H9 (cell line): ENCODE measurements at regions not wholly inside any gene's neighbourhood (a gene's known extent, or its start where the extent isn't known, plus 50 kb on each side); places are given as distances from the start of the nearest gene placed in this dataset.

Source experiments
- DNase-seq: peaks from one replicate; pipeline ENCODE4 v3.0.0-alpha.2; 2017
- H2AFZ ChIP-seq: one replicate; pipeline ENCODE4 v1.6.1; 2013; ENCODE audit warnings: mild to moderate bottlenecking, low read length, control low read depth, moderate library complexity
- H2AK5ac ChIP-seq: 2 replicates; pipeline ENCODE4 v1.6.1; 2013; ENCODE audit warnings: low read length, control low read depth, mixed read lengths; ENCODE audit not compliant: insufficient read length
- H2BK120ac ChIP-seq: one replicate; pipeline ENCODE4 v1.6.1; 2013; ENCODE audit warnings: low read depth, mild to moderate bottlenecking, low read length, control low read depth, inconsistent platforms; ENCODE audit not compliant: poor library complexity, severe bottlenecking
- H2BK12ac ChIP-seq: 2 replicates; pipeline ENCODE4 v1.6.1; 2013; ENCODE audit warnings: low read length, control low read depth, mixed read lengths, low read depth; ENCODE audit not compliant: insufficient read length
- H2BK15ac ChIP-seq: 2 replicates; pipeline ENCODE4 v1.6.1; 2013; ENCODE audit warnings: low read depth, low read length, control low read depth
- H2BK20ac ChIP-seq: one replicate; pipeline ENCODE4 v1.6.1; 2013; ENCODE audit warnings: low read depth, mild to moderate bottlenecking, low read length, control low read depth, inconsistent platforms; ENCODE audit not compliant: poor library complexity, severe bottlenecking
- H2BK5ac ChIP-seq: 2 replicates; pipeline ENCODE4 v1.6.1; 2013; ENCODE audit warnings: low read length, control low read depth, mixed read lengths; ENCODE audit not compliant: insufficient read length
- H3K14ac ChIP-seq: 2 replicates; pipeline ENCODE4 v1.6.1; 2013; ENCODE audit warnings: low read length, control low read depth; ENCODE audit not compliant: insufficient read depth
- H3K18ac ChIP-seq: 2 replicates; pipeline ENCODE4 v1.6.1; 2013; ENCODE audit warnings: low read depth, mild to moderate bottlenecking, mixed read lengths, low read length, control low read depth; ENCODE audit not compliant: insufficient read length
- H3K23ac ChIP-seq: 2 replicates; pipeline ENCODE4 v1.6.1; 2013; ENCODE audit warnings: low read length, control low read depth, mixed read lengths, low read depth; ENCODE audit not compliant: insufficient read length
- H3K23me2 ChIP-seq: 2 replicates; pipeline ENCODE4 v1.6.1; 2013; ENCODE audit warnings: low read depth, mild to moderate bottlenecking, mixed read lengths, low read length, control low read depth; ENCODE audit not compliant: insufficient read length, poor library complexity, severe bottlenecking
- H3K27ac ChIP-seq: 2 replicates; pipeline ENCODE4 v1.5.1; 2013; ENCODE audit warnings: low read length, control low read depth, mixed read lengths, low read depth; ENCODE audit not compliant: insufficient read length
- H3K27me3 ChIP-seq: 2 replicates; pipeline ENCODE4 v1.6.1; 2013; ENCODE audit warnings: low read length, control low read depth, inconsistent platforms; ENCODE audit not compliant: insufficient read depth
- H3K4ac ChIP-seq: 2 replicates; pipeline ENCODE4 v1.6.1; 2013; ENCODE audit warnings: low read depth, mild to moderate bottlenecking, control low read depth, inconsistent platforms, low read length, moderate library complexity
- H3K4me1 ChIP-seq: 2 replicates; pipeline ENCODE4 v1.6.1; 2013; ENCODE audit warnings: low read length, control low read depth, inconsistent platforms; ENCODE audit not compliant: insufficient read depth
- H3K4me2 ChIP-seq: 2 replicates; pipeline ENCODE4 v1.6.1; 2013; ENCODE audit warnings: low read length, control low read depth, mixed read lengths; ENCODE audit not compliant: insufficient read length, insufficient read depth
- H3K56ac ChIP-seq: 2 replicates; pipeline ENCODE4 v1.6.1; 2013; ENCODE audit warnings: low read depth, mild to moderate bottlenecking, mixed read lengths, low read length, control low read depth; ENCODE audit not compliant: insufficient read length
- H3K79me1 ChIP-seq: 2 replicates; pipeline ENCODE4 v1.6.1; 2013; ENCODE audit warnings: low read depth, mild to moderate bottlenecking, moderate library complexity, low read length, control low read depth, inconsistent platforms; ENCODE audit not compliant: insufficient read depth, poor library complexity, severe bottlenecking
- H3K79me2 ChIP-seq: 2 replicates; pipeline ENCODE4 v1.6.1; 2013; ENCODE audit warnings: low read length, control low read depth, inconsistent platforms; ENCODE audit not compliant: insufficient read depth
- H3K9ac ChIP-seq: 2 replicates; pipeline ENCODE4 v1.6.1; 2013; ENCODE audit warnings: low read length, control low read depth, mixed read lengths; ENCODE audit not compliant: insufficient read length; ENCODE audit errors: extremely low read depth
- H3K9me3 ChIP-seq: one replicate; pipeline ENCODE4 v1.6.1; 2013; ENCODE audit warnings: low read depth, low read length, inconsistent platforms; ENCODE audit not compliant: control insufficient read depth
- H3T11ph ChIP-seq: one replicate; pipeline ENCODE4 v1.6.1; 2013; ENCODE audit warnings: mild to moderate bottlenecking, low read length, control low read depth, inconsistent platforms
- H4K20me1 ChIP-seq: one replicate; pipeline ENCODE4 v1.6.1; 2013; ENCODE audit not compliant: control insufficient read depth, insufficient read length, insufficient read depth
- H4K5ac ChIP-seq: 2 replicates; pipeline ENCODE4 v1.6.1; 2013; ENCODE audit warnings: low read depth, mild to moderate bottlenecking, mixed read lengths, low read length, control low read depth; ENCODE audit not compliant: insufficient read length
- H4K8ac ChIP-seq: replicated peaks from 2 replicates; pipeline ENCODE4 v1.6.1; 2013; ENCODE audit warnings: low read length, control low read depth, mixed read lengths, low read depth; ENCODE audit not compliant: insufficient read length
- H4K91ac ChIP-seq: 2 replicates; pipeline ENCODE4 v1.6.1; 2013; ENCODE audit warnings: low read depth, mild to moderate bottlenecking, moderate library complexity, mixed read lengths, low read length, control low read depth; ENCODE audit not compliant: insufficient read length
- H3K27ac Mint-ChIP-seq, 3 experiments: 2 replicates in 2 of 3; 3 replicates in 1 of 3; pipeline ENCODE4 v1.8.0; 2020 to 2021; ENCODE audit warnings: mixed read lengths in 3 of 3, mild to moderate bottlenecking in 1 of 3, moderate library complexity in 1 of 3
- H3K27me3 Mint-ChIP-seq: 2 replicates; pipeline ENCODE4 v1.8.0; 2021; ENCODE audit warnings: low read depth, mild to moderate bottlenecking, moderate library complexity, mixed read lengths
- H3K36me3 Mint-ChIP-seq, 3 experiments: 2 replicates in 2 of 3; 3 replicates in 1 of 3; pipeline ENCODE4 v1.8.0; 2020 to 2021; ENCODE audit warnings: low read depth in 3 of 3, mixed read lengths in 3 of 3; ENCODE audit not compliant: insufficient read depth in 1 of 3
- H3K4me1 Mint-ChIP-seq, 2 experiments: 2 replicates each; pipeline ENCODE4 v1.8.0; 2020; ENCODE audit warnings: mixed read lengths in 2 of 2
- H3K4me3 Mint-ChIP-seq, 2 experiments: 2 replicates in 1 of 2; 3 replicates in 1 of 2; pipeline ENCODE4 v1.8.0; 2020 to 2021; ENCODE audit warnings: mild to moderate bottlenecking in 2 of 2, mixed read lengths in 2 of 2, moderate library complexity in 1 of 2
- H3K9me3 Mint-ChIP-seq, 2 experiments: 2 replicates in 1 of 2; 3 replicates in 1 of 2; pipeline ENCODE4 v1.8.0; 2020; ENCODE audit warnings: mild to moderate bottlenecking in 2 of 2, mixed read lengths in 2 of 2, moderate library complexity in 1 of 2
- CTCF ChIP-seq: fragments of 200-600 bp; sonication (generic); conservative IDR thresholded peaks from 3 replicates; pipeline ENCODE4 v1.8.0; 2021; ENCODE audit warnings: antibody characterized with exemption, mild to moderate bottlenecking
- WGBS: extraction: QIAGEN DNeasy Blood & Tissue Kit; methylation state at CpG from one replicate; pipeline ENCODE4 v1.1.7; 2013; ENCODE audit warnings: missing lambda C conversion rate, low lambda C conversion rate, mixed read lengths; ENCODE audit not compliant: insufficient read length; ENCODE audit errors: extremely low coverage; 5-methylcytosine and 5-hydroxymethylcytosine counted together

GRCh38 chr10:28942012-28942411 lies 264.7 kb downstream of the BAMBI start:
- Histone ChIP-seq H3T11ph (no peak overlapping the region), H3K4me2 (no peak overlapping the region), H3K27ac (no peak overlapping the region), H2BK120ac (no peak overlapping the region), H3K79me1 (no peaks in the 10 kb centered on the region), H3K18ac (no peak overlapping the region), H4K20me1 (no peaks in the 10 kb centered on the region), H3K27me3 (no peaks in the 10 kb centered on the region), H2BK12ac (no peak overlapping the region), H3K14ac (no peak overlapping the region), H3K56ac (no peak overlapping the region), H4K91ac (no peak overlapping the region), H2BK15ac (no peak overlapping the region), H2BK5ac (no peak overlapping the region), H2AK5ac (peak overlapping the region; percentile 23), H3K4me1 (no peaks in the 10 kb centered on the region), H3K79me2 (no peaks in the 10 kb centered on the region), H2BK20ac (no peak overlapping the region), H3K9ac (no peak overlapping the region), H4K5ac (no peak overlapping the region), H3K23me2 (no peaks in the 10 kb centered on the region), H3K9me3 (no peaks in the 10 kb centered on the region), H4K8ac (no peak overlapping the region), H2AFZ (no peak overlapping the region), H3K23ac (no peak overlapping the region), H3K4ac (no peak overlapping the region)
- Mint-ChIP-seq H3K4me1 (peaks cover 13 to 17% of the 10 kb centered on the region in 2 experiments), H3K27ac (no peak overlapping the region), H3K36me3 (no peaks in the 10 kb centered on the region), H3K27me3 (peaks cover 22% of the 10 kb centered on the region), H3K9me3 (0 out of 5 replicates have a peak, but pooled peaks cover 0 to 4% of the 10 kb centered on the region in 2 experiments), H3K4me3 (no peak overlapping the region)
- no peak for TF ChIP-seq CTCF
- DNase-seq, result no peak
- no CpG with 5 or more reads among the region's 1 CpG for WGBS
